ENCODE measurements at regions not wholly inside any gene's neighbourhood (a gene's known extent, or its start where the extent isn't known, plus 50 kb on each side); places are given as distances from the start of the nearest gene placed in this dataset.

GRCh38 chr2:67312871-67313270 is 84.3 kb upstream of the ETAA1 start:
- TF ChIP-seq GATA2 (IDR thresholded peaks at IDR 0.05; ENCODE audit: low read depth, low read length) (no peak), GATA3 (IDR thresholded peaks at IDR 0.05; ENCODE audit: low read depth, low read length) (no peak)

All from SH-SY5Y (cell line).